Spleen (tissue), 11 donors: ENCODE measurements at regions not wholly inside any gene's neighbourhood (a gene's known extent, or its start where the extent isn't known, plus 50 kb on each side); places are given as distances from the start of the nearest gene placed in this dataset.

Source experiments
- DNase-seq: peaks from one replicate; pipeline ENCODE4 v3.0.0-alpha.2; 2020
- H3K27ac ChIP-seq, 8 donors: fragments of 200-600 bp; sonication (generic) in 7 of 8; 1 replicate in 4 of 8; 2 replicates in 4 of 8; pipeline versions ENCODE4 v1.5.0 to v1.8.0; 2016 to 2021; ENCODE audit warnings: inconsistent platforms in 4 of 8, mild to moderate bottlenecking in 4 of 8, moderate library complexity in 1 of 8
- H3K27me3 ChIP-seq, 7 donors: fragments of 200-600 bp; sonication (generic) in 6 of 7; replicated peaks in 1 of 7; 1 replicate in 4 of 7; 2 replicates in 3 of 7; pipeline versions ENCODE4 v1.5.0 to v1.8.0; 2016 to 2021; ENCODE audit warnings: inconsistent platforms in 3 of 7, mild to moderate bottlenecking in 1 of 7
- H3K36me3 ChIP-seq, 6 donors: fragments of 200-600 bp; sonication (generic) in 5 of 6; 1 replicate in 4 of 6; 2 replicates in 2 of 6; pipeline versions ENCODE4 v1.5.0 to v1.8.0; 2016 to 2021; ENCODE audit warnings: inconsistent platforms in 2 of 6
- H3K4me1 ChIP-seq, 6 donors: fragments of 200-600 bp; sonication (generic) in 5 of 6; 1 replicate in 3 of 6; 2 replicates in 3 of 6; pipeline versions ENCODE4 v1.5.0 to v1.8.0; 2016 to 2021; ENCODE audit warnings: inconsistent platforms in 3 of 6
- H3K4me3 ChIP-seq, 8 donors: fragments of 200-600 bp; sonication (generic) in 7 of 8; 1 replicate in 4 of 8; 2 replicates in 4 of 8; pipeline versions ENCODE4 v1.5.0 to v1.8.0; 2016 to 2021; ENCODE audit warnings: inconsistent platforms in 4 of 8, mild to moderate bottlenecking in 4 of 8, moderate library complexity in 2 of 8
- H3K9me3 ChIP-seq, 8 donors: fragments of 200-600 bp; sonication (generic) in 7 of 8; 1 replicate in 4 of 8; 2 replicates in 4 of 8; pipeline versions ENCODE4 v1.5.0 to v1.8.0; 2016 to 2021; ENCODE audit warnings: inconsistent platforms in 4 of 8
- CTCF ChIP-seq, 11 experiments: fragments of 200-600 bp in 7 of 11; fragments of 450-650 bp in 4 of 11; sonication (generic) in 4 of 11; IDR thresholded peaks in 8 of 11; conservative IDR thresholded peaks in 3 of 11; 1 replicate in 7 of 11; 2 replicates in 4 of 11; pipeline versions ENCODE4 v1.4.0 to v1.8.0; 2016 to 2021; ENCODE audit warnings: antibody characterized with exemption in 11 of 11, inconsistent platforms in 4 of 11, mild to moderate bottlenecking in 1 of 11
- POLR2A ChIP-seq, 3 donors: fragments of 450-650 bp; IDR thresholded peaks; one replicate each; pipeline ENCODE4 v1.5.1; 2017; ENCODE audit warnings: antibody characterized with exemption in 3 of 3, mild to moderate bottlenecking in 1 of 3
- POLR2AphosphoS5 ChIP-seq, 3 donors: sonication (generic); formaldehyde crosslinking; IDR thresholded peaks; one replicate each; pipeline ENCODE4 v1.5.1; 2017; ENCODE audit warnings: antibody characterized with exemption in 3 of 3
- WGBS, 5 donors: extraction: QIAGEN DNeasy Blood & Tissue Kit in 3 of 5; methylation state at CpG; one replicate each; pipeline versions ENCODE4 v1.1.5 to v1.1.7; 2013 to 2018; 5-methylcytosine and 5-hydroxymethylcytosine counted together
- intact Hi-C: fragments of 100-400 bp; cut with DNase I; formaldehyde crosslinking; loops from one replicate; pipeline ENCODE4 v1.15.0; 2023; ENCODE audit warnings: low total_unique reads
- donor health status: healthy with polysubstance abuse.
- donor health status: DM: no; HTN: no; CAD: no; lungs with moderate emphysema.
- donor health status: DM: no; HTN: no; CAD: no.
- donor health status: Bipolar disorder and iron deficiency.
- donor health status: healthy.
- donor health status: DM: no; HTN: no; CAD: no.
- donor health status: DM: yes; HTN: yes; CAD: no.

GRCh38 chr2:8352296-8352695 lies 329.6 kb upstream of the ID2 start:
- intact Hi-C loops: no loop called here
- Histone ChIP-seq H3K9me3 (peaks cover 0 to 7% (median 2%) of the 10 kb centered on the region in 8 donors), H3K36me3 (no peaks in the 10 kb centered on the region), H3K4me1 (no peaks in the 10 kb centered on the region), H3K4me3 (no peak overlapping the region), H3K27ac (no peak overlapping the region), H3K27me3 (no peaks in the 10 kb centered on the region)
- 81 to 94% (median 92%) methylated on average over 4 of the region's 4 CpGs for WGBS, 5 donors
- TF ChIP-seq CTCF (IDR thresholded peaks at IDR 0.05 in 8 of 11, conservative IDR thresholded peaks at IDR 0.05 in 3 of 11) (no peak), POLR2AphosphoS5 (IDR thresholded peaks at IDR 0.05) (no peak), POLR2A (IDR thresholded peaks at IDR 0.05) (no peak)
- no peak for DNase-seq

DNA sequence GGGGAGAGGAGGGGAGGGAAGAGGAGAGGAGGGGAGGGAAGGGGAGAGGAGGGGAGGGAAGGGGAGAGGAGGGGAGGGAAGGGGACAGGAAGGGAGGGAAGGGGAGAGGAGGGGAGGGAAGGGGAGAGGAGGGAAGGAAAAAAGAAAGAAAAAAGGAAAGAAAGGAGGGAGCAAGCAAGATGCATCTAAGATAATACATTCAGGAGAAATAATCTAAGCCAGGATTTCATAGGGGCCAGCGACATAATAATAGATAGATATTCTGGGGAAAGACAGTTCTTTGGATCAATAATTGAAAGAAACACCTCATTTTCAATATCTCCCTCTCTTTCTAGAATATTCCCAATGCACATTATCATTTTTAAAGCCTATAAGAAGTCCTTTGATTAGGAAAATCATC lies 328.9 kb upstream of the ID2 start:
- TF ChIP-seq POLR2A (IDR thresholded peaks at IDR 0.05) (no peak), CTCF (IDR thresholded peaks at IDR 0.05 in 8 of 11, conservative IDR thresholded peaks at IDR 0.05 in 3 of 11) (no peak), POLR2AphosphoS5 (IDR thresholded peaks at IDR 0.05) (no peak)
- Histone ChIP-seq H3K27ac (no peak overlapping the region), H3K9me3 (peaks cover 0 to 7% (median 2%) of the 10 kb centered on the region in 8 donors), H3K36me3 (no peaks in the 10 kb centered on the region), H3K4me3 (no peak overlapping the region), H3K4me1 (peaks cover 0 to 2% (median 0%) of the 10 kb centered on the region in 6 donors), H3K27me3 (no peaks in the 10 kb centered on the region)
- no peak for DNase-seq
- WGBS, 5 donors: 88 to 97% (median 93%) methylated on average over 1 of the region's 1 CpG
- intact Hi-C loops: no loop called here

DNA sequence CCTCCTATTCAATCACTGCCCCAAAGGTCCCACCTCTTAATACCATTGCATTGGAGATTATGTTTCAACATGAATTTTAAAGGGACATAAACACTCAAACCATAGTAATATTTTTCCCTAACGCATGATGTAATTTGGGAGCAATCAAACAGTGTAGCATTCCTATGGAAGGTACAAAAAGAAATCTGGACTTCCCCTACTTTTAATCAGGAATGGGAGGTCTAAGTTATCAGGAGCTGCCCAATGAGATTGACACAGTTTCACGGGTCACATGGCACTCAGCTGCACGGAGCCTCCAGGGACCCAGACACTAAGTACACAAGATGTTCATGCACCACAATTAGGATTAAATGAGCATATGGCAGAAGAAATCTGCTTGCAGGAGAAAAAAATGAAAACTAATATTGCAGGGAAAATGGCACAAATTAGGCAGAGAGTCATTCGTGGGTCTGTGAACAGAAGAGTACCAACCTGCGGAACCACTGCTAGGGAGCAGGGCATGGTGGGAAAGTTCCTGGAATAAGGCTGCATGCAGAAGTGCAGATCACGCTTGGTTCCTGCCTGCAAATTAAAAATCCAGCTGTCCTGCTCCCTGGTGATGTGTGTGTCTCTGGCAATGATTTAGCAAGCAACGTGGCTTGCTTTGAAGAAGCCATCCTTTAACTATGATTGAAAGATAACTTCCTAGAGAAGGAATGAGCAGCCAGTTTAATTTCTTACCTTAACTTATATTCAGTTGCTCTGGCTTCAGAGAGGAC lies 326.6 kb upstream of the ID2 start:
- no peaks in the 10 kb centered on the region for H3K36me3 ChIP-seq
- intact Hi-C loops: no loop called here
- 84 to 94% (median 92%) methylated on average over 7 of the region's 7 CpGs for WGBS, 5 donors
- no peaks in the 10 kb centered on the region for H3K27me3 ChIP-seq
- peaks cover 0 to 7% (median 2%) of the 10 kb centered on the region in 8 donors for H3K9me3 ChIP-seq
- no peak overlapping the region for H3K27ac ChIP-seq
- no peak overlapping the region for H3K4me3 ChIP-seq
- DNase-seq: no peak
- H3K4me1 ChIP-seq: peaks cover 0 to 8% (median 0%) of the 10 kb centered on the region in 6 donors
- TF ChIP-seq POLR2A (IDR thresholded peaks at IDR 0.05) (no peak), POLR2AphosphoS5 (IDR thresholded peaks at IDR 0.05) (no peak), CTCF (IDR thresholded peaks at IDR 0.05 in 8 of 11, conservative IDR thresholded peaks at IDR 0.05 in 3 of 11) (no peak)

DNA sequence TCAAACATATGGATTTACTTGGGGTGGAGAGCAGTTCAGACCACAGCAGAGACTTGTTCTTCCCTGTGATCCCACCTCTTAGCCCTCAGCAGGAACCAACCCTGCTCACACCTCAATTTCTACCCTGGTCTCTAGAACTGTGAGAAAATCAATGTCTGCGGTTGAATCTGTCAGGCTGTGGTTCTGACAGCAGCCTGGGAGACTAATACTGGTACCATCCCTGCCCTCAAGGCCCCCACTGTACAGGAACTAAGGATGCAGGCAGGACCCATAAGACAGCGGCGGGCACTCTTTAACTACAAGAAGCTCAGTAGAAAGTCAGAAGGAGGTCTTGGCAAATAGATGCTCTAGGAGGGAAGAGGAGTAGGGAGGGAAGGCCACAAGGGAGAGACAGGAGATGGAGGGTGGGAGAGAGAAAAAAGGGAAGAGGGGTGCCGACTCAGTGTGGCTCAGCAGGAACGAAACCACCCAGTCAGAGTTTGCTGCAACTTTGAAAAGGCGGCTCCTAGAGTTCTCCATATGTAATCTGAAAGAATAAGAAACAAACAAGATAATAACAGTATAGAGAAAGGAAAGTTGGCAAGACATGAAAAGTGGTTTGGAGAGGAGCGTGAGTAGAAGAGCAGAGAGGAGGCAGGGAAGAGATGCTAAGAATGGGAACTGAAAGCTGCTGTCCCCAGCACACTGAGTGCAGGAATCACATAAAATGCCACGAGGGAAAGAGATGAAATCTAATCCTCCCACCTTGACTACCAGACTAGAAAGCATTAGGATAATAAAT lies 323.9 kb upstream of the ID2 start:
- no peak for DNase-seq
- no peak for TF ChIP-seq POLR2AphosphoS5 (IDR thresholded peaks at IDR 0.05)
- TF ChIP-seq POLR2A (IDR thresholded peaks at IDR 0.05): no peak
- TF ChIP-seq CTCF (IDR thresholded peaks at IDR 0.05 in 8 of 11, conservative IDR thresholded peaks at IDR 0.05 in 3 of 11): no peak
- Histone ChIP-seq H3K27ac (no peak overlapping the region), H3K36me3 (no peaks in the 10 kb centered on the region), H3K9me3 (peaks cover 0 to 7% (median 2%) of the 10 kb centered on the region in 8 donors), H3K4me1 (peaks cover 0 to 8% (median 0%) of the 10 kb centered on the region in 6 donors), H3K4me3 (no peak overlapping the region), H3K27me3 (no peaks in the 10 kb centered on the region)
- 69 to 76% (median 73%) methylated on average over 8 of the region's 8 CpGs for WGBS, 5 donors
- intact Hi-C loops: no loop called here
